ENCODE measurements at regions not wholly inside any gene's neighbourhood (a gene's known extent, or its start where the extent isn't known, plus 50 kb on each side); places are given as distances from the start of the nearest gene placed in this dataset.

- TF ChIP-seq CTCF (IDR thresholded peaks at IDR 0.05): no peak
- no peak for TF ChIP-seq ETV6 (CRISPR knock-in tag; IDR thresholded peaks at IDR 0.05)
- no peak for TF ChIP-seq GABPB1 (CRISPR knock-in tag; IDR thresholded peaks at IDR 0.05)
- no peak for TF ChIP-seq PRDM15 (CRISPR knock-in tag; IDR thresholded peaks at IDR 0.05)
- no peak for TF ChIP-seq ZNF121 (CRISPR knock-in tag; IDR thresholded peaks at IDR 0.05)
- no peak for TF ChIP-seq MAX (CRISPR knock-in tag; IDR thresholded peaks at IDR 0.05)
- TF ChIP-seq FOXJ3 (CRISPR knock-in tag; IDR thresholded peaks at IDR 0.05; ENCODE audit: borderline replicate concordance): no peak
- TF ChIP-seq ZNF263 (CRISPR knock-in tag; IDR thresholded peaks at IDR 0.05; ENCODE audit: low read depth): no peak
- TF ChIP-seq TEAD4 (CRISPR knock-in tag; IDR thresholded peaks at IDR 0.05): no peak
- TF ChIP-seq ATF3 (CRISPR knock-in tag; conservative IDR thresholded peaks at IDR 0.05): no peak
- no peak for TF ChIP-seq NR2C2 (CRISPR knock-in tag; IDR thresholded peaks at IDR 0.05)
- TF ChIP-seq IRF1 (CRISPR knock-in tag; IDR thresholded peaks at IDR 0.05): no peak
- no peak for TF ChIP-seq SP1 (CRISPR knock-in tag; conservative IDR thresholded peaks at IDR 0.05)
Measured at GRCh38 chr14:38431156-38431555, 175.3 kb upstream of the CLEC14A start.

All from WTC11 (cell line).